Erythroblast (primary cell): ENCODE measurements at regions not wholly inside any gene's neighbourhood (a gene's known extent, or its start where the extent isn't known, plus 50 kb on each side); places are given as distances from the start of the nearest gene placed in this dataset.

Experiments
- DNase-seq, 2 experiments: peaks; one replicate each; lab custom pipeline; 2025; lab: John Stamatoyannopoulos, UW
- GATA1 ChIP-seq: IDR thresholded peaks from 2 replicates; pipeline ENCODE4 v1.6.1; 2011; ENCODE audit warnings: low read depth, mild to moderate bottlenecking, control low read depth, low read length, moderate library complexity
- POLR2A ChIP-seq: IDR thresholded peaks from 2 replicates; pipeline ENCODE4 v1.6.1; 2011; ENCODE audit warnings: mild to moderate bottlenecking, low read length

DNA sequence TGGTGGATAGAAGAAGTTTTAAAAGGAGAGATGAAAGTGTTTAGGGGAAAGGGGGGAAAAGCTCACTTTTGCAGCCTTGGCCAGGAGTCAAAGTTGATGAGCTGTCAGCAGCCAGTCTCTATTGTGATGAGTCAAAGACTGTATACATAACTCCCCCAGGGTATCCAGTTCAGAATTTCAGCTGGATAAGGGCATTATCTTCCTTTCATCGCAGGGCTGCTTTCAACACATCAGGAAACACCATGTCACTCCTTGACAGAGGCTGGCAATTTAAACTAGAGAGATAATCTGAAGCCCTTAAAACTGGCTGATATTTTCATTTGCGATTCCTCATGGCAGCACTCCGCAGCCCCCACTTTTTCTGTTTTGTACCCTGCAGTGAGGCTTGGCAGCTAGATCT, 328.5 kb downstream of the TBX15 start:
- no peak for DNase-seq
- TF ChIP-seq POLR2A, result no peak

GRCh38 chr1:118650107-118650807, 337.9 kb downstream of the TBX15 start:
- no peak for DNase-seq
- TF ChIP-seq POLR2A (no peak), GATA1 (no peak)

GRCh38 chr1:118649369-118650106, 338.6 kb downstream of the TBX15 start:
- TF ChIP-seq POLR2A, result no peak
- TF ChIP-seq GATA1, result no peak
- no peak for DNase-seq

GRCh38 chr1:118636004-118636403, 352.1 kb downstream of the TBX15 start:
- no peak for DNase-seq
- TF ChIP-seq GATA1, result no peak
- TF ChIP-seq POLR2A, result no peak

- no peak for TF ChIP-seq POLR2A
- no peak for TF ChIP-seq GATA1
- DNase-seq, result no peak
Observed at GRCh38 chr1:118627435-118627834, 360.7 kb downstream of the TBX15 start.

DNA sequence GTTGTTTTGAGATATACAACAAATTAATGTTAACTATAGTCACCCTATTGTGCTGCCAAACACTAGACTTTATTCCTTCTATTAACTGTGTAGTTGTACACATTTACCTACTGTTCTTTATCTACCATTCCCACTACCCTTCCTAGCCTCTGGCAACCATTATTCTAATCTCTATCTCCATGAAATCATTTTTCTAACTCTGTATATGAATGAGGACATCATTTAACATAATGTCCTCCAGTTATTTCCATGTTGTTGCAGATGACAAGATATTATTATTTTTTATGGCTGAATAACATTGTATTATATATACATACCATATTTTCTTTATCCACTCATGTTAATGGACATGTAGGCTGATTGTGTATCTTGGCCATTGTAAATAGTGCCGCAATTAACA, 366.3 kb downstream of the TBX15 start:
- no peak for DNase-seq
- no peak for TF ChIP-seq POLR2A
- no peak for TF ChIP-seq GATA1

GRCh38 chr1:118618618-118619340, 369.4 kb downstream of the TBX15 start:
- no peak for DNase-seq

DNA sequence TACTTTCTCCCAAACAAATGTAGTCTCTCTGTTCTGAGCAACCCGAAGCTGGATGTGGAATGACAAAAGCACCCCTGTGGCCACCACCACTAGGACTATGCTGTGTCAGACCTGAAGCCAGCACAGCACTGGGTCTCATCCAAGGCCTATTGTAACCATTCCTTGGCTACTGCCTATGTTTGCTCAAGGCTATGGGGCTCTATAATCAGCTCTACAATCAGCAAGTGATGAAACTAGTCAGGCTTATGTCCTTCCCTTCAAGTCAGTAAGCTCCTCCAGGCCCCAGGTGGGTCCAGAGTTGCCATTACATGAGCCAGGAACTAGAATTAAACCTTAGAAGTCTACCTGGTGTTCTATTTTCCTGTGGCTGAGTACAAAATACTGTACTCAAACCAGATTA, 370.2 kb downstream of the TBX15 start:
- TF ChIP-seq POLR2A, result no peak
- no peak for TF ChIP-seq GATA1
- no peak for DNase-seq

More at GRCh38 chr1:118618618-118619340, 369.4 kb downstream of the TBX15 start:
- TF ChIP-seq GATA1 (no peak), POLR2A (no peak)

GRCh38 chr1:118615066-118615465, 373.1 kb downstream of the TBX15 start:
- no peak for DNase-seq
- TF ChIP-seq GATA1, result no peak
- no peak for TF ChIP-seq POLR2A

- DNase-seq, result no peak
- TF ChIP-seq GATA1 (no peak), POLR2A (no peak)
Observed at GRCh38 chr1:118589238-118589846, 398.8 kb downstream of the TBX15 start.

DNA sequence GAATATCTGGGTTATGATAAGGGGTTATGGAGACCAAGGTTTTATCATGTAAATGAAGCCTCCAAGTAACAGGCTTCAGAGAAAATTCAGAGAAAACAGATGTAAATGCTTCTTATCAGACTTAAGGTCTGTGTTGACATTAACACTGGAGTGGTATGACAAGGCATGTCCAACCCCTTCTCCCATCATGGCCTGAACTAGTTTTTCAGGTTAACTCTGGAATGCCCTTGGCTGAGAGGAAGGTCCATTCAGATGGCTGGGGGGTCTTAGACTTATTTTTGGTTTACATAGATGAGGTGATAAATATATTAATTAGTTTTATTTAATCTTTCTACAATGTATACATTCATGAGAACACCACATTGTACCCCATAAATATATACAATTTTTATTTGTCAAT, 399.6 kb downstream of the TBX15 start:
- TF ChIP-seq POLR2A (no peak), GATA1 (no peak)
- DNase-seq, result no peak

DNA sequence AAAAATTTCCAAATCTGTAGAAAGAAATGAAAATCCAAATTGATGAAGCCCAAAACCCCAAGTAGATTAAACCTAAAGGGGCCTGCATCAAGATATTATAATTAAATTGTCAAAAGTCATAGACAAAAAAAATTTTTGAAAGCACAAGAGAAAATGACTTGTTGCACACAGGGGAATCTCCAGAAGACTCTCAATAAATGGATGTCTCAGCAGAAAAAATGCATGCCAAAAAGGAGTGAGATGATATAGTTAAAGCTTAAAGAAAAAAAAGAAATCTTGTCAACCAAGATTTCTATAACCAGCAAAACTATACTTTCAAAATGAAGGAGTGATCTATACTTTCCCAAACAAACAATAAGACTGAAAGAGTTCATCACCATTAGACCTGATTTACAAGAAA, 393.2 kb upstream of the SPAG17 start:
- no peak for DNase-seq
- TF ChIP-seq GATA1, result no peak
- no peak for TF ChIP-seq POLR2A

- no peak for DNase-seq
- no peak for TF ChIP-seq POLR2A
- TF ChIP-seq GATA1, result no peak
Observed at GRCh38 chr1:118575060-118575459, 390.0 kb upstream of the SPAG17 start.

DNA sequence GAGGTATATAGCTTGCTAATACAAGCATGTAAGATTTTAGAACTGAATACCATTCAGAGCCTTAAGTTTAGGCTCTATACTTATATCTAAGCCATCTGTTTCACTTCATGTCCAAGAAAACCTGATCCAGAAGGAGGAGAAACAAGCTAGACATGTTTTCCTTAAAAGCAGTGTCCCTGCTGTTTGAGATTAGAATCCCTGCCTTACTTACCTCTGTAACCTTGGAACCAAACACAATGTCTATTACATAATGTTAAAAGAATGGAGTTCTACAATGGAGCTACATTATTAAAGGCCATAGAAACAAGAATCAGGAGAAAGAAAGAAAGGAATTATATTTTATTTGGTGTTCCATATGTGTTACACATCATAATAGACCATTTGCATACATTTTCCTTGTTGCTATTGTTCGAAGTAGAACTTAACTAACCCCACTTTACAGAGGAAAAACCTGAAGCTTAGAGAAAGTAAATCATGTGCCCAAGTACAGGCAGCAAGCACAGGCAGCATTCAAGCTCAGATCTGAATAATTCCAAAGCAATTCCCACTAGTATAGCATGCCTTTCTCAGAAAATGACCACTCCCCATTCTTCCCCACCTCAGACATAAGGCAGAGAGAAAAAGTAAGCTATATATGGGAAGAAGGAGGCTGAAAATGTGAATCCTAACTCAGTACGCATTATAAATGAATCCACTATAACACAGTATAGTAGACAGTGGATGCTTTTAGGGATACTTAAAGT, 380.1 kb upstream of the SPAG17 start:
- no peak for DNase-seq
- TF ChIP-seq GATA1, result no peak
- no peak for TF ChIP-seq POLR2A
